Endometrium (tissue), 2 donors: ENCODE measurements at regions not wholly inside any gene's neighbourhood (a gene's known extent, or its start where the extent isn't known, plus 50 kb on each side); places are given as distances from the start of the nearest gene placed in this dataset.
"Not testable (repeated sequence)": the region's sequence is repeated elsewhere in the genome, so short reads cannot be mapped to it uniquely, and the experiment has no call there.

Experiments used
- FAIRE-seq: peaks from 2 replicates; lab custom pipeline; 2012; peaks lifted over from hg19 to GRCh38; lab: Jason Lieb, UNC
- donor health status: control.
- donor health status: control.

DNA sequence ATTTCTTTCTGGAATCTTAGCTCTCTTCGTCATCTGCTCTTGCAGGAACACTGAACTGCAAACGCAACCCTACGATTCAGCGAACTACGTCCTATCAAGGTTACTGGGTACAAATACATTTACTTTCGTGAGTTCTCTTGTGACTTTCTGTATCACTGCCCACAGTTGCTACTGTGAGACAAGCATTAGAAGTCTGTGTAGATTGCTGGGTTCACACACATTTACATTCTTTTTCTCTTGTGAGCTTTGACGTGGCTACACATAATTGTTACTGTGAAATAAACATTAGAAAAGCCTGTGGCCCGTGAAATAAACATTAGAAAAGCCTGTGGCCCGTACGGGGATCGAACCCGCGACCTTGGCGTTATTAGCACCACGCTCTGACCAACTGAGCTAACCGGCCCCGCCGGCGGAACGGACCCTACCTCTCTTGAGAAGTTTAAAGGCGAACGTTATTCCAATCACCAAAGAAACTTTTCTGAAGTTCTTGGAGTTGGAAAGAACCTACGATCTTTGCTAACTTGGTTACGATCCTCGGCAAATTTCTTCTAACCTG, 61.2 kb upstream of the ZNF322 start:
- not testable (repeated sequence) for FAIRE-seq

GRCh38 chr6:26730019-26730766, 70.6 kb upstream of the ZNF322 start:
- FAIRE-seq, result not testable (repeated sequence)

- FAIRE-seq, result not testable (repeated sequence)
These were observed 75.4 kb upstream of the ZNF322 start for GRCh38 chr6:26734776-26735472.

DNA sequence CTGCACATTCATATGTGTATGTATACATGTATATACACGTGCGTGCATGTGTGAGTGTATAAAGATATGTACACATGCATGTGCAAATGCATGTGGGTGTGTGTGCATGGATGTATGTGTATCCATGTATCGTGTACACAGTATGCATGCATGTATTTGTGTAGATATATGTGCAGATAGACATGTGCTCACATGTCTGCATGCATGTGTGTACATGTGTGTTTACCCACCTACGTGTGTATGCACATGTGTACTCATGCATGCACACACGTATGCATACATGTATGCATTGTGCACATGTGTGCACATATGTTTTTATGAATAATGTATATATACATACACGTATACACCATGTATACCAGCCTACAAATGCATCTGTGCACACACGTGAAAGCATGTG, 80.3 kb upstream of the ZNF322 start:
- FAIRE-seq, result no peak

DNA sequence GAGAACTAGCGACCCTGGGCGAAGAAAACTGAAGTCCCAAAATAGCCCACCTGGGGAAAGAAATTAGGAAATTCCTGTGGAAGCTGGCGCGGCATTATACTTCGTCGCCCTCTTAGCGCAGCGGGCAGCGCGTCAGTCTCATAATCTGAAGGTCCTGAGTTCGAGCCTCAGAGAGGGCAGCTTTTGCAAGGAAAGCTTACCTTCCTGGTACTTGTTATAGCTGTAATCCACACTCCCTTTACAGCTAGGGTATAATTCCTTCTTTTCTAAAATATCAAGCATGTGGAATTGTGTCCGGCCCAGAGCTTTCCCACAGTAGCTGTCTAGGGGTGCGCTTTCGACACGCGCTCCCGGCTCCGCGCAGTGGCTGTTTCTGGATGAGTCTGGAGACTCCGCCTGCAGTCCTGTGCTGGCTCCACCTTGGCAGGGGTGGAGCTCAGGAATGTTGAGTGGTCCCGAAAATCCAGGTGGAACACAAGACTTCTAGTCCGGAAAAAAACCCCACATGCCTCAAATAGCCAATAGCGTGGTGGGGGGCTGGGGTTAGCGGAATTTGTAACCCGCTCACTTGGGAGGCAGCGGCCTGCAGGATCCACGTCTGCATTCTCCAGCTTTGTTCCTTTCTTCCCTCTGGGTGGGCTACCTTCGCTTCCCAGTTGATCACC, 83.7 kb upstream of the ZNF322 start:
- FAIRE-seq, result no peak

DNA sequence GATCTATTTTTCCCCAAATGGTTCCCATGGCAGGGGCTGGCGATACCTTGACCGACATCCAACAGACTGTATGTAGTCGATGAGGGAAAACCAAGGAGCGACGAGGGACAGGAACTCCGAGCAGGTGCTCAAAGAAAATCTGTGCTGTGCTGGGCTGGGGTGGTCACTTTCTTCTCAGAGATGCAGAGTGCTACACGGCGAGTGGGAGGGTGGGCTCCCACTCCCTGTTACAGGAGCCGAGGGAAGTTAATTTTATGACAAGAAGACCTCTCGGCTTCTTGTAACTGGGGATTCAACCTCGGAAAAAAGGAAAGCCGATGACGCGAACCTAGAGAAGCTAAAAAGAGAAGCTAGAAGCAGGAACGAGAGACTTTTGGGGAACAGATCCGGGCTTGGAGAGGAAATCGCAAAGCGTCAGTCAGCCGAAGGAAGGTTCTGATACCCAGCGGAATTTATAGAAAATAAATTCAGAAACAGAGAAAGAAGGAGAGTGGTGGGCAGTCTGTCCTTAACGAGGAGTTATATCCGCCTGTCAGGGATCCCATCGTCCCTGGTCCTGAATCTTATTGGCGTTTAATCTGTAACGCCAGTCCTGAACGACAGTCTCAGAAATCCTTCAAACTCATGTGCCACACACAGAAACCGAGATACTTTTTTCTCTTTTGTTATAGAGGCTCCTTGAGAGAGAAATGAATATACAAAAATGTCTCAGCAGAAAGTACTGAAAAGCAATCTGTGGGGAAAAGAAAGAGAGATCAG, 84.6 kb upstream of the ZNF322 start:
- FAIRE-seq, result no peak

DNA sequence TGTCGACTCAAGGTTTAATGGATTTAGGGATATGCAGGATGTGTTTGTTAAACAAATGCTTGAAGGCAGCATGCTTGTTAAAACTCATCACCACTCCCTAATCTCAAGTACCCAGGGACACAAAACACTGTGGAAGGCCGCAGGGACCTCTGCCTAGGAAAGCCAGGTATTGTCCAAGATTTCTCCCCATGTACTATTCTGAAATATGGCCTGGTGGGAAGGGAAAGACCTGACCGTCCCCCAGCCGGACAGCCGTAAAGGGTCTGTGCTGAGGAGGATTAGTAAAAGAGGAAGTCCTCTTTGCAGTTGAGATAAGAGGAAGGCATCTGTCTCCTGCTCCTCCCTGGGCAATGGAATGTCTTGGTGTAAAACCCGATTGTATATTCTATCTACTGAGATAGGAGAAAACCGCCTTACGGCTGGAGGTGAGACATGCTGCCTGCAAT, 85.3 kb upstream of the ZNF322 start:
- not testable (repeated sequence) for FAIRE-seq

DNA sequence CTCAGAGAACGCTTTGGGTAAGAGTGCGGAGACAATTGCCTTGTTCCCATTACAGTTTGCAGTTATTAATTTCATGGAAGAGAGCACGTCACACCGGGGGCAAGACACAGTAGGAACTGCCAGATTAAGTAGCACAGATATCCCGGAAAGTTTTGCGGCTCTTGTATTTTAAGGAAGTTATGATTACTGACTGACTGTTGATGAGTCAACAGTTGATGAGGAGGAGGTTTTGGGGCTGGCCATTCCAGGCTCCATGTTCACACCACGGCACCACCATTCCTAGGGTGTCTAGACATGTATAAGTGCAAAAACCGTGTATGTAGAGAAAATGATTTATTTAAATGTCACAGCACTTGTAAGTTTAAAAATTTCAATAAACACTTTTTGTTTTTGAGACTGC, 86.4 kb upstream of the ZNF322 start:
- not testable (repeated sequence) for FAIRE-seq

- not testable (repeated sequence) for FAIRE-seq
These were observed 89.7 kb upstream of the ZNF322 start for GRCh38 chr6:26749126-26749758.

- not testable (repeated sequence) for FAIRE-seq
These were observed 90.2 kb upstream of the ZNF322 start for GRCh38 chr6:26749759-26750126.

GRCh38 chr6:26754212-26754611, 94.7 kb upstream of the ZNF322 start:
- no peak for FAIRE-seq

GRCh38 chr6:26754801-26755200, 95.3 kb upstream of the ZNF322 start:
- not testable (repeated sequence) for FAIRE-seq

DNA sequence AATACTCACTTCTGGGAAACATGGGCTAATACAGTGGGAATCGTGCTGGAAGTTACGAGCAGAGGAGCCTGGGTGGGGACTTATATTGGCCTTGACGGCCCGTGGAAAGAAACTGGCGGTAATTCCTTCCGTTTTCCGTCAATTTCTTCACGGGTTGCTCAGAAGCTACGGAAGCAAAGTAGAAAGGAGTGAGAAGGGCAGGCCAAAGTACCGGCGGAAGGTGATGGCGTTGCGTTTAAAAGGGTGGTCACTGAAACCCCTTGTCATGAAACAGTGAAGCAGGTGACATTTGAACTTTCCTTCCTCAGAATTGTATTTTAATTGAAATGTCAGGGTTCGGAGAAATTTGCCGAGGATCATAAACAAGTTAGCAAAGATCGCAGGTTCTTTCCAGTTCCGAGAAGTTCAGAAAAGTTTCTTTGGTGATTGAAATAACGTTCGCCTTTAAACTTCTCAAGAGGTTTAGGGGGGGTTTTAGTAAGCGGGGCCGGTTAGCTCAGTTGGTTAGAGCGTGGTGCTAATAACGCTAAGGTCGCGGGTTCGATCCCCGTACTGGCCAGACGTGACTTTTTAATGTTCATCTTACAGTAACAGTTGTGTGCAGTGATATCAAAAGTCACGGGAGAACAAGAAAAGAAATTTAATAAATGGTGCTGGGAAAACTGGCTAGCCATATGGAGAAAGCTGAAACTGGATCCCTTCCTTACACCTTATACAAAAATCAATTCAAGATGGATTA, 96.7 kb upstream of the ZNF322 start:
- not testable (repeated sequence) for FAIRE-seq

DNA sequence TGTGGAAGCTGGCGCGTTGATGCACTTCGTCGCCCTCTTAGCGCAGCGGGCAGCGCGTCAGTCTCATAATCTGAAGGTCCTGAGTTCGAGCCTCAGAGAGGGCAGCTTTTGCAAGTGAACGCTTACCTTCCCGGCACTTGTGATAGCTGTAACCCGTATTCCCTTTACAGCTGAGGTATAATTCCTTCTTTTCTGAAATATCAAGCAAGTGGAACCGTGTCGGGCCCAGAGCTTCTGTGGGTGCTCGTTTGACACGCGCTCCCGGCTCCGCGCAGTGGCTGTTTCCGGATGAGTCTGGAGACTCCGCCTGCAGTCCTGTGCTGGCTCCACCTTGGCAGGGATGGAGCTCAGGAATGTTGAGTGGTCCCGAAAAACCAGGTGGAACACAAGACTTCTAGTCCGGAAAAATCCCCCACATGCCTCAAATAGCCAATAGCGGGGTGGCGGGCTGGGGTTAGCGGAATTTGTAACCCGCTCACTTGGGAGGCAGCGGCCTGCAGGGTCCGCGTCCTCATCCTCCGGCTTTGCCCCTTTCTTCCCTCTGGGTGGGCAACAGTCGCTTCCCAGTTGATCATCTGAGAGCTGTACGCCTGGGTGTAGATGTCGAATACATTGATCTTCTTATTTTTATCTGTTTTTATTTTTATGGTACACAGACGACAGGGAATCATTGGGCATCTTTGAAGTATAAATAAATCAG, 106.8 kb upstream of the ZNF322 start:
- FAIRE-seq, result not testable (repeated sequence)

GRCh38 chr6:26770941-26771666, 111.6 kb upstream of the ZNF322 start:
- not testable (repeated sequence) for FAIRE-seq

DNA sequence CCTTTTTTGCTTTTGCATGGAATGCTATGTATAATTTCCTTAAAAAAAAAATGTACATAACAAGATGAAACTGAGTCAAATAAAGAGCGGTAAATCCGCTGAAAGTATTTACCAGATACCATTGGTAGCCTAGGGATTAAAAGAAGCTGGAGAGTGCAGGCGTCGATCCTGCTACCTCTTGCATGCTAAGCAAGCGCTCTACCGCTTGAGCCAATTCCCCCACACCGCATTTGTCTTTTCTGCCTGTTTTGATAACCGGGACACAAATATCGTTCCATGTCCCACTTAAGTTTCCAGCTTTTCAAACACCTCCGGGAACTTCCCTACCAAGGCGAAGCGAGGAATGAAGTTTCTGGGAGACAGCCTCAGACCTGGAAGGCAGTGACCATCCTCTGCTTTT, 113.9 kb upstream of the ZNF322 start:
- not testable (repeated sequence) for FAIRE-seq

- not testable (repeated sequence) for FAIRE-seq
These were observed 121.0 kb upstream of the ZNF322 start for GRCh38 chr6:26780563-26780962.

DNA sequence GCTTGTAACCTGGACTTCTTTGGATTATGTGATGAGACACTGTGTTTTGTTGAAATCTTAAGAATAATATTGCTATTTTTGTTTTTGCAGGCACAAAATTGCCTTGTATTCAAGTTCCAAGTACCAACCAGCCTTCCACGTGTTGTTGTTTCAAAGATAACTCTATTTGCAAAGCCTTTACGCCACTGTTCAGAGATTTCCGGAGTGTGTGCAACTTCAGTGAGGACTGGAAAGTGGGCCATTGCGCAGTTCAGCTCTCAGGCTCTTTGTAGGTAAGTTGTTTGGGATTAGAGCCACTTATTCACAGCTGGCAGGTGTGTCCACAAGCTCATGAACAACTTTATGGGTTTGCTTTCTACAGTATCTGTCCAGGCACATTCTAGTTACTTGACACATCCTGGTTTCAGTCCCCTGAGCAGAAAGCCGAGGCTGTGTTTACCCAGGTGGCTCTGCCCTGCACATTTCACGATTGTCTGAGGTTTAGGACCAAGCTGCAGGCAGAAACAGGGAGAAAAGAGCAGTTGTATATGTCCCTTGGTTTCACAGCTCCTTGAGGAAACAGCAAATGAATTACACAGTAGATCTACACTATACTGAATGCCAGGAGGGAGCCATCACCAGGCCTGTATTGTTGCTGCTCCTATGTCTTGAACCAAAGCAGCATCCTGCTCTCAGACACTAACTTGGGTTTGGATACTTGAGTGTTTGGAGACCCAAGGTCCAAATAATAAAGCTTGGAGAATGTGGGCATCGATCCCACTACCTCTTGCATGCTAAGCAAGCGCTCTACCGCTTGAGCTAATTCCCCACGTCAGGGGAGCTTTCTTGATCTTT, 136.1 kb upstream of the ZNF322 start:
- FAIRE-seq, result not testable (repeated sequence)
